ENCODE measurements at regions not wholly inside any gene's neighbourhood (a gene's known extent, or its start where the extent isn't known, plus 50 kb on each side); places are given as distances from the start of the nearest gene placed in this dataset.

DNA sequence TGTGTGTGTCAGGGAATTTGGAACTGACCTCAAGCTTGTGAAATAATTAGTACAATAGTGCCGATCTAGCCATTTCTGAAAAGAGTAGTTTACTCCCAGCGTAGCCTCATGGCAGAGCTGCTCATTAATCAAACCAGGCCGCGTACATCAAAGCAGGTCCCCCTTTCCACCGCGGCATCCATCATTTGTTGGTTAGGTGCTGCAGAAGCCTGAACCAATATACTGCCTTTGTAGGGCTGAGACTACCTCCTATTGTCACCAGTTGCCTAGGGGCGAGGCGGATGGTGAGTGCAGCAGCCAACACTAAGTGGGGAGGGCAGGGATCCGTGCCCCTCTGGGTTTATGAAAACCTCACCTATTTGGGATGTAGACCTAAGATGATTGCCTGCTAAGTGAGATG is 264.1 kb downstream of the TMEM114 start:
- no peaks in the 10 kb centered on the region for H3K36me3 ChIP-seq (ENCODE audit: low read depth)
- H3K27me3 ChIP-seq (ENCODE audit: insufficient read depth, poor library complexity, severe bottlenecking) = no peaks in the 10 kb centered on the region
- H3K4me3 ChIP-seq (ENCODE audit: severe bottlenecking) = no peak overlapping the region
- H3K27ac ChIP-seq (ENCODE audit: poor library complexity, severe bottlenecking) = no peak overlapping the region
- DNase-seq (ENCODE audit: low spot score) (no peak), ATAC-seq (ENCODE audit: low read depth) (no peak)
- no peak for TF ChIP-seq CTCF (IDR thresholded peaks at IDR 0.05; ENCODE audit: poor library complexity, severe bottlenecking)
- no peaks in the 10 kb centered on the region for H3K9me3 ChIP-seq (ENCODE audit: severe bottlenecking)
- no peaks in the 10 kb centered on the region for H3K4me1 ChIP-seq (ENCODE audit: insufficient read depth, poor library complexity, severe bottlenecking)

- Histone ChIP-seq H3K36me3 (ENCODE audit: low read depth) (no peaks in the 10 kb centered on the region), H3K9me3 (ENCODE audit: severe bottlenecking) (no peaks in the 10 kb centered on the region), H3K27me3 (ENCODE audit: insufficient read depth, poor library complexity, severe bottlenecking) (no peaks in the 10 kb centered on the region), H3K27ac (ENCODE audit: poor library complexity, severe bottlenecking) (no peak overlapping the region), H3K4me1 (ENCODE audit: insufficient read depth, poor library complexity, severe bottlenecking) (no peaks in the 10 kb centered on the region), H3K4me3 (ENCODE audit: severe bottlenecking) (no peak overlapping the region)
- ATAC-seq (ENCODE audit: low read depth) (no peak), DNase-seq (ENCODE audit: low spot score) (no peak)
- TF ChIP-seq CTCF (IDR thresholded peaks at IDR 0.05; ENCODE audit: poor library complexity, severe bottlenecking) = no peak
These were observed 267.2 kb downstream of the TMEM114 start for GRCh38 chr16:8323153-8323552.

- H3K4me3 ChIP-seq (ENCODE audit: severe bottlenecking) = no peak overlapping the region
- H3K4me1 ChIP-seq (ENCODE audit: insufficient read depth, poor library complexity, severe bottlenecking) = no peaks in the 10 kb centered on the region
- H3K27ac ChIP-seq (ENCODE audit: poor library complexity, severe bottlenecking) = no peak overlapping the region
- no peaks in the 10 kb centered on the region for H3K36me3 ChIP-seq (ENCODE audit: low read depth)
- no peak for TF ChIP-seq CTCF (IDR thresholded peaks at IDR 0.05; ENCODE audit: poor library complexity, severe bottlenecking)
- no peaks in the 10 kb centered on the region for H3K27me3 ChIP-seq (ENCODE audit: insufficient read depth, poor library complexity, severe bottlenecking)
- ATAC-seq (ENCODE audit: low read depth) (no peak), DNase-seq (ENCODE audit: low spot score) (no peak)
- H3K9me3 ChIP-seq (ENCODE audit: severe bottlenecking) = no peaks in the 10 kb centered on the region
These were observed 270.2 kb downstream of the TMEM114 start for GRCh38 chr16:8320131-8320530.

DNA sequence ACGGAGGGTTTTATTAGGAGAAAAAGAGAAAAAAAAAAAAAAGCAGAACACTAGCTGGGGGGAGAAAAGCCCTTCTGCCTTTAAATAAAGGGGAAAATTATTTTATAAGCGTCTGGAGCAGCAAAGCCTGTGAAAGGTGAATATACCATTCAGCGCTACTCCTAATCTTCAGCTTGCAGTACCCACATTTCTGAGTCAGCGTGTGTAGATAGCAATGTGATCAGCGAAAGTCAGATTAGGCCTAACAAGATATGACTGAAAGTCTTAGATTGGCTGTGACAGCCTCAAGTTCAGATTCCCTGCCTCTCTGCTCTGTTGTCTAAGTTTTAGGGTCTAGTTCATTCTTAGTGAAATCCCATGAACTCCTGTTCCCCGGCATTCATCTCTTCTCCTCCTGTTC is 279.5 kb downstream of the TMEM114 start:
- TF ChIP-seq CTCF (IDR thresholded peaks at IDR 0.05; ENCODE audit: poor library complexity, severe bottlenecking) = no peak
- Histone ChIP-seq H3K4me1 (ENCODE audit: insufficient read depth, poor library complexity, severe bottlenecking) (no peaks in the 10 kb centered on the region), H3K27me3 (ENCODE audit: insufficient read depth, poor library complexity, severe bottlenecking) (no peaks in the 10 kb centered on the region), H3K4me3 (ENCODE audit: severe bottlenecking) (no peak overlapping the region), H3K36me3 (ENCODE audit: low read depth) (no peaks in the 10 kb centered on the region), H3K27ac (ENCODE audit: poor library complexity, severe bottlenecking) (no peak overlapping the region), H3K9me3 (ENCODE audit: severe bottlenecking) (no peaks in the 10 kb centered on the region)
- ATAC-seq (ENCODE audit: low read depth) (no peak), DNase-seq (ENCODE audit: low spot score) (no peak)

- no peak for TF ChIP-seq CTCF (IDR thresholded peaks at IDR 0.05; ENCODE audit: poor library complexity, severe bottlenecking)
- Histone ChIP-seq H3K4me1 (ENCODE audit: insufficient read depth, poor library complexity, severe bottlenecking) (no peaks in the 10 kb centered on the region), H3K9me3 (ENCODE audit: severe bottlenecking) (no peaks in the 10 kb centered on the region), H3K36me3 (ENCODE audit: low read depth) (no peaks in the 10 kb centered on the region), H3K27me3 (ENCODE audit: insufficient read depth, poor library complexity, severe bottlenecking) (no peaks in the 10 kb centered on the region), H3K27ac (ENCODE audit: poor library complexity, severe bottlenecking) (no peak overlapping the region), H3K4me3 (ENCODE audit: severe bottlenecking) (no peak overlapping the region)
- no peak for ATAC-seq (ENCODE audit: low read depth)
- no peak for DNase-seq (ENCODE audit: low spot score)
These were observed 280.0 kb downstream of the TMEM114 start for GRCh38 chr16:8310323-8310722.

Measured in RWPE2 (cell line).